ENCODE measurements at regions not wholly inside any gene's neighbourhood (a gene's known extent, or its start where the extent isn't known, plus 50 kb on each side); places are given as distances from the start of the nearest gene placed in this dataset.

DNA sequence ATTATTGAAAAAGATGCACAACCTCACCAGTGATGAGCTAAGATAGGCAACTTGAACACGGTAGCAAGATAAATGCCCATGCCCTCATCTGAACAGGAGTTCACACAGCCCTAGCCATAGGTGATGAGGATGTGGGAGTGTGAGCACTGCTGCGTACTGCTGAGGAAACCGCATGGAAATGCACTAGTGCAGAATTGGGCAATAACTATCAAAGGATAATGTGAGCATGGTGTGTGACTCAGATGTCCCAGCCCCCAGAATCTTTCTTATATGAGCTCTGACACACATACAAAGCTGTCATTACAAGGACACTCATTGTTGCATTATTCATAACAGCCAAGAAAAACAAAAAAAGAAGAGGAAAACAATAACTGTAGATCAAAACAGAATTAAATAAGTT lies 521.2 kb downstream of the IRX1 start:
- TF ChIP-seq, protein P1, sequence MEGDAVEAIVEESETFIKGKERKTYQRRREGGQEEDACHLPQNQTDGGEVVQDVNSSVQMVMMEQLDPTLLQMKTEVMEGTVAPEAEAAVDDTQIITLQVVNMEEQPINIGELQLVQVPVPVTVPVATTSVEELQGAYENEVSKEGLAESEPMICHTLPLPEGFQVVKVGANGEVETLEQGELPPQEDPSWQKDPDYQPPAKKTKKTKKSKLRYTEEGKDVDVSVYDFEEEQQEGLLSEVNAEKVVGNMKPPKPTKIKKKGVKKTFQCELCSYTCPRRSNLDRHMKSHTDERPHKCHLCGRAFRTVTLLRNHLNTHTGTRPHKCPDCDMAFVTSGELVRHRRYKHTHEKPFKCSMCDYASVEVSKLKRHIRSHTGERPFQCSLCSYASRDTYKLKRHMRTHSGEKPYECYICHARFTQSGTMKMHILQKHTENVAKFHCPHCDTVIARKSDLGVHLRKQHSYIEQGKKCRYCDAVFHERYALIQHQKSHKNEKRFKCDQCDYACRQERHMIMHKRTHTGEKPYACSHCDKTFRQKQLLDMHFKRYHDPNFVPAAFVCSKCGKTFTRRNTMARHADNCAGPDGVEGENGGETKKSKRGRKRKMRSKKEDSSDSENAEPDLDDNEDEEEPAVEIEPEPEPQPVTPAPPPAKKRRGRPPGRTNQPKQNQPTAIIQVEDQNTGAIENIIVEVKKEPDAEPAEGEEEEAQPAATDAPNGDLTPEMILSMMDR (IDR thresholded peaks at IDR 0.05): no peak
- no peak for TF ChIP-seq POLR2A (IDR thresholded peaks at IDR 0.05)

Measured in Peyer's patch (tissue), 4 donors.